ENCODE measurements at regions not wholly inside any gene's neighbourhood (a gene's known extent, or its start where the extent isn't known, plus 50 kb on each side); places are given as distances from the start of the nearest gene placed in this dataset.

GRCh38 chr3:104731074-104731473, 635.6 kb upstream of the ALCAM start:
- DNase-seq = no peak

DNA sequence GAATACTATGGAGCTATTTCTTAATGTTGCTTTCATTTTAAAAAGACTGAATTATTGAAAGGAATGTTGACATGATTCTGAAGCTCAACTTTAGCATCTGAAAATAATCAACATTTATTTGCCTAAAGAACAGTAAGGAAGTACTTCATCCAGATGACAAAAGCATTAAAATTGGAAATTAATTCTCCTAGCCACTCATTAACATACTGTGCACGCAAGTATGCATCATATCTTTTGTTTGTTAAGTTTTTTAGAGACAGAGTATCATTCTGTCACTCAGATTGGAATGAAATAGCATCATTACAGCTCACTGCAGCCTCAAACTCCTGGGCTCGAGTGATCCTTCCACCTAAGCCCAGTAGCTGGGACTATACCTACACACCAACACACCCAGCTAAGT, 632.1 kb upstream of the ALCAM start:
- no peak for DNase-seq

DNA sequence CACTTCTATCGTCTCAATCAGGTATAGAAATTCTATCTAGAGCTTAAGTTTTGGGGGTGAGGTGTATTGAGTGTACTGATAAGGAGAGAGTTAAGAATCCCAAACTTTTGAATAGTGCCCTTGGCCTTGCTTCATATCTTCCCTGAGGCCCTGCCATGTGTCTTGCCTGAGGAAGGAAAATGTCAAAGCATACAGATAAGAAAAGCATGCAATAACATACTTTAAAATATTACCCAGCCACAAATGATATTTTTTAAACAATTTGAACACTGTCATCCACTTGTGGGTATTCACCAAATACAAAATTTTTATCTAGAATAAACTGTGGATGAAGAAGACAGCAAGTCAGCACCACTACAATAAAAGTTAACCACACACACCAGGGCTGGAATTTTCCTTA, 631.0 kb upstream of the ALCAM start:
- no peak for DNase-seq

GRCh38 chr3:104738271-104738670, 628.4 kb upstream of the ALCAM start:
- no peak for DNase-seq

GRCh38 chr3:104740874-104741379, 625.8 kb upstream of the ALCAM start:
- DNase-seq = no peak

GRCh38 chr3:104742044-104742443, 624.7 kb upstream of the ALCAM start:
- no peak for DNase-seq

DNA sequence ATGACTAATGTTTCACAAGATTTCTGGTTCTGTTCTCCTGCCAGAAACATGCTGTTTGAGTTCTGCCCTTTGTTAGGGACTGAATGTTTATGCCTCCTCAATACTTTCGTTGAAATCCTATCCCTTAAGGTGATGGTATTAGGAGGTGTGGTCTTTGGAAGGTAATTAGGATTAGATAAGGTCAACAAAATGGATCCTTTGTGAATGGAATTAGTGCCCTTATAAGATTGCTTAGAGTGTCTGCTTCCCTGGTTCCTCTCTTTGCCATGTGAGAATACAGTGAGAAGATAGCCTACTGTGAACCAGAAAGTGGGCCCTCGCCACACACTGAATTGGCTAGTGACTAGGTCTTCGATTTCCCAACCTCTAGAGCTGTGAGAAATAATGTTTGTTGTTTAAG, 621.4 kb upstream of the ALCAM start:
- DNase-seq = no peak

DNA sequence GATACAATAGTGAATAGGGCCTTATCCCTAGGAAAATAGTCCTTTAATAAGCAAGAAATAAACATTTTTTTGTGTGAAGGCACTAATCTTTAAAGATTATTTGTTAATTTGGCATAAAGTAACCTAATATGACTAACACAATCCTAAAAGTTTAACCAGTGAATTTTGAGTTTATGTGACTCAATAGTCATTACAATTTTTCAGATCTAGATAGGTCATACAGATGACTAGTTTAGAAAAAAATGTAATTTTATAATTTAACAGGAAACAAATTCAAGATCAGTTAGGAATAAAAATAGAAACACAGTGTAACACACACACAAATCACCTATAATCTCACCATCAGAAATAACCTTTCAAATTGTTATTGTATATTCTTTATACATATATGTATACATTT, 620.7 kb upstream of the ALCAM start:
- no peak for DNase-seq

- DNase-seq = no peak
These were observed 616.1 kb upstream of the ALCAM start for GRCh38 chr3:104750581-104750980.

- no peak for DNase-seq
These were observed 610.9 kb upstream of the ALCAM start for GRCh38 chr3:104755791-104756190.

DNA sequence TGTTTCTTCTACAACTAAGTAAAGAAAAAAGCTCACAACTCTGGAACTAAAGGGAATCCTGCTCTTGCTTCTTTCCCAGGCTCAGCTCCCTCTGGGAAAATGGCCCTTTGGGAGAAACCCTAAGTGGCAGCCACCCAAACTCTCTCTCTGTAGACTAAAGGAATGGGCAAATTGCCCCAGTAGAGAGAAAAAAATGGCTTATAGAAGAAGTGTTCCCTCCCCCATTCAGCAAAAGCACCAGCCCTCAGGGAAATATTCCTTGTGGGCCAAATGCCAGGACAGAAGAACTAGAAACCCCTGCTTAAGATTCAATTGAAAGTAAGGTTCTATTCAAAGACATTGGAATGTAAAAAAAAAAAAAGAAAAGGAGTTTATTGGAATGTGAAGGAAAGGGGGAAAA, 603.7 kb upstream of the ALCAM start:
- DNase-seq = no peak

GRCh38 chr3:104764496-104764895, 602.2 kb upstream of the ALCAM start:
- DNase-seq = no peak

DNA sequence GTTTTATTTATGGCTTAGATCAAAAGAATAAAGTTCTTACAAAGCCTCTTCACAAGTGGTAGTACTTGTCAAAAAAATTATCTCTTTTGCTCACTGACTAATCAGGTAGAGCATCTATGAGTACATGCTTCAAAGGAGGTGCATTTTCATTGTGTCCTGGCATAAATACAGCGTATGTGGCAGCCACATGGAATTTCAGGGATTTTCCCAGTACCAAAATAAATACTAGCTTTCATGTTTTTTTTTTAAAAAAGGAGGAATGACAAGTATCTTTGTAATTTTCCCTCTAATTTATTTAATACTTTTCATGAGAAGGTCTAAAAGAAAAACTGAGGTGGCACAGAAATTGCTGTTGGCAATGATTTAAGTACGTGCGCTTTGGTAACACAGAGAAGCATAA, 597.8 kb upstream of the ALCAM start:
- no peak for DNase-seq

- DNase-seq = no peak
These were observed 587.4 kb upstream of the ALCAM start for GRCh38 chr3:104779324-104779723.

GRCh38 chr3:104781112-104781511, 585.6 kb upstream of the ALCAM start:
- DNase-seq = no peak

DNA sequence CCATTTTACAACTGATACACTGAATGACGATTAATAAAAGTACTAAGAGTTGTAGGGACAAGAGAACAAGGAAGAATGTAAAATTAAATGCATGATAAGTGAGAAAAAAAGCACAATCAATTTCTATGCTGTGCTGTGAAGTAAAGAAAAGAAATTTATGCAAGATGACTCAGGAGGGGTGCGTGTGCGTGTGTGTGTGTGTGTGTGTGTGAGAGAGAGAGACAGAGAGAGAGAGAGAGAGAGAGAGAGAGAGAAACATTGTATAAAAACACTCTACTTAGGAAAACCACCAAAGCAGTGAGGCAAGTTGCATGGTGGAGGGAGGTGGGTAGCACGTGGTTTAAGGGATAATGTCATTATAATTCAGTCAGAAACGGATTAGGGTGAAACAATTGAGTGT, 580.8 kb upstream of the ALCAM start:
- DNase-seq = no peak

DNA sequence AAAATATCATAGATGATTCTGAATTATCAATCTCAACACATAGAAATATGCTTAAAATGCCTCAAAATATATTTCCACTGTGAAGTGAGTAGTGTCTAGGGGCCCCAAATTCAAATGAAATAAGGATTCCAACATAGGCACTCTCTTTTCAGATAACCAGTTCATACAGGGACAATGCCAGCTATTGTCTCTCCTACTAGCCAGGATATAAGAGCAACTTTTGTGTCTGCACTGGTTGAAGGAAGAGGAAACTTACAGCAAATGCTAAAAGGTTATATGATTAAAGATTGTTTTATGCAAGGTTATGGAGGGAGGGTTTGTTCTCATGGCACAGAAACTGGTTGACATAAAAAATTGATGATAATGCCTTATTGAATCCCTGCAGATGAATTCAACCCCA, 579.4 kb upstream of the ALCAM start:
- no peak for DNase-seq

DNA sequence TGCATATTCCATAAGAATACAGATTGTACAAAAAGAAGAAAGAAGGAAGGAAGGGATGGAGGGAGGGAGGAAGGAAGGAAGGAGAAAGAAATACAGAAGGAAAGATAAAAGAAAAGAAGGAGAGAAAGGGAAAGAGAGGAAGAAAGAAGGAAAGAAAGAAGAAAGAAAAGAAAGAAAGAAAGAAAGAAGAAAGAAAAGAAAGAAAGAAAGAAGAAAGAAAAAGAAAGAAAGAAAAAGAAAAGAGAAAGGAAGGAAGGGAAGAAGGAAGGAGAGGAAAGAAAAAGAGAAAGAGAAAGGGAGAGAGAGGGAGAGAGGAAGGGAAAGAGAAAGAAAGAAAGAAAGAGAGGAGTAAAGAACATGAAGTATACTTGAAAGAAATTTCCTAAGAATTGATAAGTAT, 577.9 kb upstream of the ALCAM start:
- DNase-seq = no peak

DNA sequence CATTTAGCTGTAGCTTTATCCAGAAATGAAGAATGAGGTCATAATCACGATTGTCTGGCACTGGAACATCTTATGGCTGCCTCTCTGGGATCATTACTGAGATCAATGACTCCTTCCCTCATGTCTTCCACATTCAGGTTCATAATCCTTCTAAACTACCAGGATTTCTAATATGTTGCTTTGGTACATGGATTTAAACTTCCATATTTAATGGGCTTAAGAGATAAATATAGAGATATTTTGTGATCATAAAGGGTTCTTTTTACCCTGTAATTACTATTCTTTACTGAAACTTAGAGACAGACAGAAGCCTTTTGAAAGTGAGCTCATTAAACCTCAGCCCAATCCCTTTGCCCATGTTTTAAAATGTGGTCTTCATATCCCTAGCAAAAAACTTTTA, 575.4 kb upstream of the ALCAM start:
- no peak for DNase-seq

GRCh38 chr3:104796556-104796955, 570.2 kb upstream of the ALCAM start:
- DNase-seq = no peak

- DNase-seq = no peak
These were observed 561.7 kb upstream of the ALCAM start for GRCh38 chr3:104805042-104805441.

- no peak for DNase-seq
These were observed 561.2 kb upstream of the ALCAM start for GRCh38 chr3:104805508-104805907.

DNA sequence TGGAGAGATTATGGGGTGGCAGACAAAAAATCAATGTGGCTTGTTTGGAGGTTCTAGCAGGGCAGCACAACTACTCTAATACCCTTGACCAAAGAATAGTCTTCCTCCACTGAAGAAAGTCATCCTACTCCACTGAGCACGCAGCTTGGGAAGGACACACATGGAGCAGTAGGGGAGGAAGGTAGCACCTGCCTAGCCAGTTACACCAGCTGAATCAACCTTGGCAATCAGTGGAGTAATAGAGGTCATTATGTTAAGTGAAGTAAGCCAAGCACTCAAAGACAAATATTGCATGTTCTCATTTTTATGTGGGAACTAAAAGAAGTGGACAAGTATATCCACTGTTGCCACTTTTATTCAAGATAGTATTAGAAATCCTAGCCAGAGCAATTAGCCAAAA, 555.8 kb upstream of the ALCAM start:
- no peak for DNase-seq

DNA sequence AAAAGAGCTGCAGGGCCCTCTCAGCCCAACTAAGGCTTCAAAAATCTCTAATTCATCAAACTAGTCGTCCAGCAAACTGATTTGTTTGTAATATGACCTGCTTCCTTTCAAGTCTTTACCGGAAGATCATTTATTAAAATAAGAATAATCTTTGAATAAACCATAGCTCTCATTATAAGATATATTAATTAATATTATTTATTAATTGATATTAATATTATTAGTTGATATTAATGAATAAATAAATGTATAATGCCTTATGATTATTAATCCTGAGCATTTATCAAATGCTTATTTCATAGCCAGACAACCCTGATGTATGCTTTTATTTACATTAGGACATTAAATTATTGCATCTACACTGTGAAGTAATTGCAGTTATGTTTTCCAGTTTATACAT, 550.7 kb upstream of the ALCAM start:
- no peak for DNase-seq

DNA sequence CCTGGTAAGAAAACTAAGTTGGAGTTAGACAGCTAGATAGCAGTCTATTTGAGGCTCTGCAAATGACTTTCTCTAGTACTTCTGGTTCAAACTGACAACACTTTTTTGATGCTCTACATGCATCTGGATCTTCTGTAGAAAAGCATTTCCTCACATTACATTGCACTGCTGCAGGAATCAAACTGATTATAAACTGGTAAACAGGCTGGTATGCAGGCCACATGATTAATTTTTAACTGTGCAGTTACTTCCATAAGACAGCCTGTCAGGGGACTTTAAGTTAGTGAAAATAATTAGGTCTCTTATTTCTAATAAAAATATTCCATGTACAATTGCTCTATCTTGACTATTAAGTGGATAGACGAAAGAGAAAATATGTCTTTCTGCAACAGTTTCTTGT, 550.0 kb upstream of the ALCAM start:
- DNase-seq = no peak

DNA sequence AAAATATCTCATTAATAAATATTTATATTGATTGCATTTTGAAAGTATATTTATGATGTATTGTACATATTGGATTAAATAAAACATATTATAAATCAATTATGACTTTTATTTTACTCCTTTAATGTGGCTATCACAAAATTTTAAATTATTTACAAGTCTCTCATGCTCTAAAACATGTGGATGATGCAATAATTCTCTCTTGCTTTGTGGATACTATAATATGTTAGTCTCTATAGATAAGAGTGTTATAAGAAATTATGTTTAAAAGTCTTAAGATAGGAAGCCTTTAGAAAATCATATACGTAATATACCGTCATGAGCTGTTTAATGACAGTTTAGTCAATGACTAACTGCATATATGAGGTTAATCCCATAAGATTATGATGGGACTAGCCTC, 547.4 kb upstream of the ALCAM start:
- DNase-seq = no peak

Data from bone marrow (tissue), 2 donors.